ENCODE measurements at regions not wholly inside any gene's neighbourhood (a gene's known extent, or its start where the extent isn't known, plus 50 kb on each side); places are given as distances from the start of the nearest gene placed in this dataset.

DNA sequence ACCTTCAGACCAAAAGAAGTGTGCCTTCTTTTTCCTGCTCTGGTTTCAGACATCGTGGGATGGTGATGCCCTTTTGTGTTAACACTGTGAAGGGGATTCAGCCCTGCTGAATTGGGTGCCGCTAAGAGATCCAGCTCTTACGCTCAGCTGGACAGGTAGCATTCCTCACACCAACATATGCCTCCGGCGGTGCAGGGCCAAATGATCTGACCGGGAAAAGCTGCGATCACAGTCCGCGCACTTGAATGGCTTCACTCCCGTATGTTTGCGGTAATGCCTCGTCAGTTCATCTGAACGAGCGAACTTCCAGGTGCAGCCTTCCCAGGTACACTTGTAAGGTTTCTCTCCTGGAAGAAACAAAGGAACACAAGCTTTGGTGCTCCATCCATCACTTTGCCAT lies 438.9 kb downstream of the KLF12 start:
- DNase-seq: no peak

DNA sequence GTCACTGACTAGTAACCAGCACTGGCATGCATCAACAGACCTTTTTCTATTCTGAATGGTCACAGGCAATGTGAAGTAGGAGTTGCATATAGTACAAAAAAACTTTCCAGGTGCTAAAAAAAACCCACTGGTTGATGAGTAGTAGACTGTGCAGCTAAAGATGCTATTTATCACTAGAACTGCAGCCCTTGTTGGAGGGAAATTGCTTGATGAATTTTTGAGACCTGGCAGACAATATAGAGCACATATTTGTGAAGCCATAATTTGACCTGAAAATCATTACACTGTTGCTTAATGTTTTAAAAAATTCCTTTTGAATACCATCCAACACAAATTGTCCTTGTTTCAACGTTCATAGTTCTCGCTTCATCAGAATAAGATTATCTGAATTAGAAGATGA lies 441.0 kb downstream of the KLF12 start:
- DNase-seq: no peak

DNA sequence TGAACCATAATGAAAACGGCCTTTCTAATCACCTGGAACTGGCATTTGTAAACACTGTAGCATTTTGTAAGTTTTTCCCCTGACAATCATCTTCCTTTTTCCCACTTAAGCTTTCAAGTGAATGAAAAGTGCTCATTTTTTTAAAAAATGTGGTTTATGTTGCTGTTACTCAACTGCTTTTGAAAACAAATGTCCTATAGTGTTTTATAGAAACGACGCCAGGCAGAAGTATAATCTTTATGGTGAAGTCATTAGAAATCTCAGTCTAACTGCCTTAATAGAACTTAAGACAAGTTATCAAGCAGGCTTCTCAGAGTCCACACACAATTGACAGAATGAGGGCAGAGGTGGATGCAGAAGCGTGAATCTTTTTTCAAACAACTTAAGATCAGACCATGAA lies 442.3 kb downstream of the KLF12 start:
- no peak for DNase-seq

DNA sequence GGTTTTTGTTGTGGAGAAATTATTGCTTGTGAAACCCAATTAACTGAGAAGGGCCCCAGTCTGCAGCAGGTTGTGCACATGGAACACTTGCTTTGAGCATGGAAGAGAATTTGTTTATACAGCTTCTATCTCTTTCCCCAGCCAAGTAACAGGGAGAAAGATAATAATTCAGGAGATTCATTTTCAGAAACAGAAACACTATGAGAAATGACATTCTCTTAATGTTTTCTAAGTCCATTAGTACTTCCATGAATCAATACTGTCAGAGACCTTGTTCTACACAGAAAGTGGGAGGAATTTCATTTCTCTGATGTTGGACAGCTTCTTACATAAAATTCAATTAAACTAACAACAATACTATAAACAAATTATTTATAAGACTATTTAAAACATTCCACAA lies 446.3 kb downstream of the KLF12 start:
- no peak for DNase-seq

DNA sequence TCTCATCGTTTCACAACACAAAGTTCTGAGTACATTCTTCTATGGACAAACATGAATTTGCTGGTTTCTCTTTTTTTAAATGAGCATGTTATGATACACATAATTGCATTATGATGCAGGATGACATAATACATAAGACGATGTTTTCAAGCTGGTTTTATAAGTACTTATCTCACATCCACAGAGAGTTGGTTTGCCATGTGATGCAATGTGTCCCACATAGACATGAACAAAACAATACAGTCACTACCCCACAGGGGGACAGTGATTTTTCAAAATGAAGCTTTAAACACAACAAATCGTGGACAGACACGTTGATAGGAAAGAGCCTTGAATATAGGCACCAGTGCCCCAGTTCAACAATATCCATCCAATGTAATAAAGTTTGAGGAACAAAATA lies 447.1 kb downstream of the KLF12 start:
- no peak for DNase-seq

DNA sequence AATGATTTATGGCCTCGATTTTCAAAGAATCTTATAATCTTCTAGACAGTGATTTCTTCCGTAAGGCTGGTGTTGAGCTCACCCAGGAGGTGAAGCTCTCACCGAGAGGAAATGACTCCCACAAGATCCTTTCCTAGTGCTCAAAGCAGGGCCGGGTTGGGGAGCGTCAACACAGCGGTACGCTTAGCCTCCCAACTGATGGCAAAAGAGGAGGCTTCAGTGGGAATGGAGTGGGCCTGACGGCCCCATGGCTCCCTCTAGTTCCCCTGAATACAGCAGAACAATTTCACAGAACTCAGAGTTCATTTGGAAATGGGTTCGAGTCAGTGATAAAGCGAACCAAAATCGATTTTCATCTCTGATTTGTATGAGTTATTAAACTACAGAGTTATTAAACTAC lies 449.5 kb downstream of the KLF12 start:
- no peak for DNase-seq

DNA sequence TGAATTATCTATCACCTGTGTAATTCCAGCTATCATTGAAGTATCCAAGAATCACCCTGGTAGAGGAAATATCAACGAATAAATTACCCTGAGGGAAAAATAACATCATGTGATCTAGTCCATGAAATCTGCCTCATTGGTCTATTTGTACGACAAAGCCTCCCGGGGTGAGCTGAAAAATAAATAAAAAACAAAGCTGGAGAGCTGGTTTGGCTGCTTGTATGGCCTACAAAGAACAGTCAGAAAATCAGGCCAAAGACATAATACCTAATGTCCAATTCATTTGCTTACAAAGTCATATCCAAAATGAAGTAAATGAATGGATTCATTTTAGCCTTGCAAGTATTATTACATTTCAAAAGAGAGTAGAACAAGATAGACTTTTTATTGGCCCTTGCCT lies 449.9 kb downstream of the KLF12 start:
- no peak for DNase-seq

DNA sequence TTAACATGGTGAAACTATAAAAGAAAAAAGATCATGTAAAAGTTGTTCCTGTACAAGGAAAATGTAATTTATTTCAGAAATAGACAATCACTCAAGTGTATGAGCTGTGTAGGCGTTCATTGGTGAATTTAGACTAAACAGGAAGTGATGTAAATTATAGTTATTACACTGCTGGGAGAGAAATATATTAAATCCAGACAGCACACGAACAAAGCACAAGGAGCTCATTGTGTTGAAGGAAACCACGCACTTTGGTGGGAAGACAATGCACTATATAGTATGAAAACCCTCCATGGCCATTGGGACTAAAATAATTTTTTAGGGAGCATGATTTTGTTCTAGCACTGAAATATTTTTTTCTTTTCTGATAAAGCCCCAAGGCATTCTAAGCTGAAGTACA lies 450.5 kb downstream of the KLF12 start:
- DNase-seq: no peak

DNA sequence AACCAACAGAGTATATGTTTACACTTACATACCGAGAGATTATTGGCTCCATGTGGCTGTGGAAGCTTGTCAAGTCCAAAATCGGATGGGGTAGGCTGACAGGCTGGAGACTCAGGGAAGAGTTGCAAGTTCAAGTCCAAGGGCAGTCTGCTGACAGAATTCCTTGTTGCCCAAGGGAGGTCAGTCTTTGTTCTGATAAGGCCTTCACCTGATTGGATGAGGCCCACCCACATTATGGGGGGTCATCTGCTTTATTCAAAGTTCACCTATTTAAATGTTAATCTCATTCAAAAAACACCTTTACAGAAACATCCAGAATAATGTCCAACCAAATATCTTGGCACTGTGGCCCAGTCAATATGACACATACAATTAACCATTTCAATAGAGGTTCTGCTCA lies 452.4 kb downstream of the KLF12 start:
- DNase-seq: no peak

DNA sequence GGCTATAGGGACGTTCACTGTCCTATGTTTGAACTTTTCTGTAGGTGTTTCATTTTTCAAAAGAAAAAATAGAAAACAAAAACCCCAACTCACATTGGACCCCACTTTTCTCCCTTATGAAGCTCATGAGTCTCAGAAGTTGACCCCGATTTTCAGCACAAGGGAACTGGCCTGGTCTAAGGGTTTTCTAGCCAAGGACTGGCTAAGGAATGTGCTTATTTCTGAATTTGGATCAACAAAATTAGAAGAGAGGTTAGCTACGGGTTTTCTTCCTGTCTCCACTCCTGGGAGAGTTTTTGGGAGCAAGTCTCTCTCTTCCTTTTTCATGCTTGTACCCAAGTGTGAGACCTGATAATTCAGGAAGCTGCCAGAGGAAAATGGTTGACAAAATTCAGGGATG lies 453.2 kb downstream of the KLF12 start:
- no peak for DNase-seq

DNA sequence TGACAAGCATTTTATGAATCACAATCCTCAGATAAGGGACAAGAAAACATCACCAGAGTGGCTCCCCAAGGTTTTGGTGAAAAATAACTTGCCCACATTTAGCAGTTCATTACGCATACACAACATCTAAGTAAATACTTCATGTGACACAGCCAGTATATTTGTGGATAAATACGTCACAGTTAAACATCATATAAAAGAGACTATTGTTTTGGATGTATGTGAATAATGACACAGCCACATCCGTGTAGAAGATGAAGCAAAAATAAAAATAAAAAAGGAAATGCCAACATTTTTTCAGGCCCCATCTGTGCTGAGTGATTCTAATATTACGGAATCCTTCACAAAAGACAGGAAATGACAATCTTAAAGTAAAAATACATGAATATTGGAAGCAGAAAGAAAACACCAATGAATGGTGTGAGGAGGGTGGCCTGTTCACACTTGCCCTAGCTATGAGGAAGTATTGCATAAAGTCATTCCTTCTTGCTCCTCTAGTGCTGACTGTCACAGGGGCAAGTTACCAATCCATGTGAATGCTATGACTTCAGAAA lies 457.1 kb downstream of the KLF12 start:
- DNase-seq: no peak

DNA sequence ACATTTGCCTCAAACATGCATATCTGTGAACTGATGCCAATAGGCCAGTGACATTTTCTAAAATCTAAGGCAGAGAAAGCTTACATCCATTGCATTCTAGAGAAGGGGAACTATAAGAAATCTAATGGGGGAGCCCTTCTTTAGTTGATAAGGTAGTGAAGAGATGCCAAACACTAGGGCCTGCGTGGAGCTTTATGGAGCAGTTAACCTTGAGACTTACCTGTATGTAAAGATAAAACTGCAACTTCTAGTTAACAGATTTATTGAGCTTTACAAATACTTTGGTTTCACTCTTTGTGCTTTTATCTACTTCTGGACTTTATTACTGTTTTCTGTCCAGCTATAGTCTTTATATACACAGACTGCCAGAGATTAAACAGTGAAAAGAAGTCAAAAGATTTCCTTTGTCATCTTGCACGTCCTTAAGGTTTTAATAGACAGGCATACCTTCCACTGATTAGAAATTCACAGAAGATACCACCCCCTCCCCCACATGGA lies 457.6 kb downstream of the KLF12 start:
- no peak for DNase-seq

DNA sequence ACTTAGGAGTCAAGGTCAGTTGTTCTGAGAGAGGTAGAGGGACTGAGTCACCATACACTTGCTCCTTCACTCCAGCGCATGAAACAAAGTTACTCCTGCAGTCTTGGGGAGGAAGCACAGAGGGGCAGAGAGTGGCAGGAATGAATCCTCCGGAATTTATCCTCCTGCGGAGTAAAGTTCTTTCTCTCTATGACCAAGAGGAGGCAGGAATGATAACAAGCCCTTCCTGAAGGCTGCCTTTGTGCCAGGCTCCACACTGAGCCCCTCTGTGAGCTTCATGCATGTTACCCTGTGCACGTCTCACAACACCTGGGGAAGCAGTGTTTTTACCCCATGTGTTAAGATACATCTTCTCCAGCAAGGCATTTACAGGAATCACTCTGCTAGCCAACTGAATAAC lies 458.4 kb downstream of the KLF12 start:
- no peak for DNase-seq

DNA sequence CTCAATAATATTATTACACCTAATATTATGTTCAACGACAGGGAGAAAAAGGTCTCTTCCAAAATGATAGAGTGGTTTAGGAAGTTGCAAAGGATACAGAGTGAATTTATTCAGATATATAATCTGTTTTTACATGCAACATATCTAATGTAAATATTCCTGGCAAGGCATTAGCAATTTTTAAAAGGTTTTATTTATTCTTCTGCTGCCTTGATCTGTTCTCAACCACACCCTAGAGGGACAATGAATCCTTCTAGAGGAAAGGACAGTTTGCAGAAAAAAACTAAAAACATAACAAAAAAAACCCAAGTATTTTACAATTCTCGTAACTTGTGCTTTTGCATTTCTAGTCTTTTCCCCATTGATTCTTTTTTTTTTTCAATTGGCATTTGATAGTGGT lies 459.6 kb downstream of the KLF12 start:
- DNase-seq: no peak

DNA sequence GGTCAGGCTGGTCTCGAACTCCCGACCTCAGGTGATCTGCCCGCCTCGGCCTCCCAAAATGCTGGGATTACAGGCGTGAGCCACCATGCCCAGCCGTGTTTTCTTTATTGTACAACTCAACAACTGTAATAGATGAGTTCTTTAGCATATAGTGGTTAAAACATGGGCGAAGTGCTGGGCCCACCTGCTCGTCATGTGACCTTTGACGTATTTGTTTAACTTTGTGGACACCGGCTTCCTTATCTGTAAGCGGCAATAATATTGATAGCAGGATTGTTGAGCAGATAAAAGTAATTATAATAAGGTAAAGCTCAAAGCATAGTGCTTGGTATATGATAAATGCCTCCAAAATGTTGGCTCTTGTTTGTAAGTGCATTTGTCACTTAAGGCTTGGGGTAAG lies 460.3 kb downstream of the KLF12 start:
- DNase-seq: no peak

DNA sequence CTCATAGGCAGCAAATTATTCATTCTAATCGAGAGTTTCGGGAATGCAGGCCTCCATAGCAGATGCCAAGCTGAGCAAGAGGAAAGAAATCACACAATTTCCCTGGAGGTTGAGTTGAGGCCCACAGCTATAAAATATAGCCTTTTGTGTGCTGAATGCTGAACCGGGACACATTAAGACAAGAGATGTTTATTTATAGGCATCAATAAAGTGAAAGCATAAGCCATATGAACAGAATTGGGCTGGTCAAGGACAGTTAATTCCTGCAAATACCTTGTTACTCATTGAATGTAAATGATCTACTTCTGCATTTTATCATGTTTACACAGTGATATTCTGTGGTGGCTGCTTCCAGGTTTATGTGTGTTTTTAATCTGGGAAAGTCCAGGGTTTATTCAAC lies 461.7 kb downstream of the KLF12 start:
- no peak for DNase-seq

DNA sequence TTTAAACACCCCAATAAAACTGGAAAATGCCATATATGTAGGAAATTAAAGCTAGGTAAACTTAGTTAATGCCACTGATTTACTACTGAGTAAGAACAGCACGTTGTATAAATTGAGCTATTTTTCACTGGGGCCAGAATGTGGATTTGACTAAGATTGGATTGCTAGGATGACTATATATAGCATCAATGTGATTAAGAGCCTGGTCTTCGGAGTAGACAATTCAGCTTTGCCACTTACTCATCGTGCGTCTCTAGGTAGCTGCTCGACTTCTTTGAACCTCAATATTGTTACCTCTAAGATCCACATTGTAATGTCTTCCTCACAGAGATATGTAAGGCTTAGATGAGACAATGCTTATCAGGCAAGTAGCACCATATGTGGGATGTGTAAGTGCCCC lies 462.5 kb downstream of the KLF12 start:
- no peak for DNase-seq

DNA sequence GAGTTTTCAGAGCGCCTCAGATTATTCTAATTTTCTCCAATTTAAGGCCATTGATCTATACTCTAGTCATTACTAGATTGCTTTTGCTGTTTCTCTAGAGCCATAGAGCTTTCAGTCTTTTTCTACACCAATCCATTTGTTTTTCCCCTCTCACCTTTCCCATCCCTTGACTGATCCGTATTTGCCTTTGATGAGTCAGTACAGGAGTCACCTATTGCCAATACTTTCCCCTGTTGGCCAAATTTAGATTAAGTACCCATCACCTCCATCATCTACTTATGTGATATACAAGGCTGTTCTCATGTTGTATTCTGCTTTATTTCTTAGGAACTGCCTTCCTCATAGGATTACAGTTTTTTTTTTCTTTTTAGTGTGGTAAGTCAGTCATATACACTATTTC lies 463.2 kb downstream of the KLF12 start:
- no peak for DNase-seq

DNA sequence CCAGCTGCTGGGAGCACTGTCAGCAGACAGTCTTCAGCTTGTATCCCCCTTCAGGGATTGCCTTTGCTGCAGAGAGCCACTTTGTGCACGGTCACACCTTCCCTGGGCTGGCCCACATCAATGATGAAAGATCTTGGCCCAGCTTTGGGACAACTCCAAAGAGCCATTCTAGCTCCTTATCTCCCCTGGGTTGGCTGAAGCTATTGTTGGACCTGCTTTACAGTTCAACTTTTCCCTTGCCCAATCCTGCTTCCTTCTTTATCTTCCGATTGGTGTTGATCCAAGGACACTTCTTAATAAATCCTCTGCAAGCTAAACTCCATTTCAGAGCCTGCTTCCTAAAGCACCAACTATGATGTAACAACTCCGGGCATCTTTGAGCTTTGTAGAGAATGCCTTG lies 466.4 kb downstream of the KLF12 start:
- DNase-seq: no peak

DNA sequence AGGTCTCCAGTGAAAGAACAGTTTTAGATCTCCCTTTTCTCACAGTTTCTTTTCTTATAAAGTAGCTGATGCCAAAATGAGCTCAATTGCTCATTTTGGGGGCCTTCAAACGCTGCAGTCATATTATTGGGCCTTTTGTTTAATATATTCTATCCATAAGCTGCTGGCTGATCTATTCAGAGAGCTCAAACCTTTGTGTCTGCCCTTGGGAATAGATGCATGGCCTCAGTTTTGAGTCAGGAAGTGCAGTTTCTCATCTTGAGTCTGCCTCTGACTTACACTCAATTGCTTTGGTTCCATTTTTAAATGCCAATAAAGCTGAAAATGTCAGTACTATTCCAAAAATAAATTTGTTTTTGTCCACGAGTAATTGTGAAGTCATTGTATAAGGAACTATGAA lies 468.9 kb downstream of the KLF12 start:
- DNase-seq: no peak

DNA sequence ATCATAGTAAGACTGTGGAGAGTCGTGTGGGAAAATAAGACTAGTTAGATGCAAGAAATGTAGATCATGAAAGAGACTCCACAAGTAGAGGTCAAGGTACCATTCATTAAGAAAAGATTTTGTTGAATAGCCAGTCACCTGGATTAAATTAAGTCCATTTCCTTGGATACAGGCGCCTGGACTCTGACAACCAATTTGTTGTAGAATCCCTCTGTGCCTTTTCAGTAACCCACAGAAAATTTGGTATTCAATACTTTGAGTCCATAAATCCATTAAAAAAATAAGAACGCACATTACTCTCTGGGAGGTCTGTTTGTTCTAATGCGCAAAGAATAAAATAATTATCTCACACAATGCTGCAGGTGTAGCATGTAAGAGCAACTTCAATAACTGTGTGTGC lies 469.4 kb downstream of the KLF12 start:
- DNase-seq: peak; percentile 6

DNA sequence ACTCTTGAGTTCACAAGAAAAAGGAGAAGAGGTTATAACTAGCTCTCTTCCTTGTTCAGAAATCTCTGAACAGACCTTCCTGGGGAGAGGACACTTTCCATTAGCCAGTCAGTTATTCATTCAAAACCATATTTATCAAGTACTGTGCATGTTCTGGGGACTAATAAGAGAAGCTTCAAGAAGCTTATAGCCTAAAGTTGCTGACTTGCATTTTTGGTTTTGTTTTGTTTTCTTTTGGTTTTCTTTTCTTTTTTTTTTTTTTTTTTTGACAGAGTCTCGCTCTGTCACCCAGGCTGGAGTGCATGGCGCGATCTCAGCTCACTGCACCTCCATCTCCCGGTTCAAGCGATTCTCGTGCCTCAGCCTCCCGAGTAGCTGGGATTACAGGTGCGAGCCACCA lies 471.4 kb downstream of the KLF12 start:
- no peak for DNase-seq

DNA sequence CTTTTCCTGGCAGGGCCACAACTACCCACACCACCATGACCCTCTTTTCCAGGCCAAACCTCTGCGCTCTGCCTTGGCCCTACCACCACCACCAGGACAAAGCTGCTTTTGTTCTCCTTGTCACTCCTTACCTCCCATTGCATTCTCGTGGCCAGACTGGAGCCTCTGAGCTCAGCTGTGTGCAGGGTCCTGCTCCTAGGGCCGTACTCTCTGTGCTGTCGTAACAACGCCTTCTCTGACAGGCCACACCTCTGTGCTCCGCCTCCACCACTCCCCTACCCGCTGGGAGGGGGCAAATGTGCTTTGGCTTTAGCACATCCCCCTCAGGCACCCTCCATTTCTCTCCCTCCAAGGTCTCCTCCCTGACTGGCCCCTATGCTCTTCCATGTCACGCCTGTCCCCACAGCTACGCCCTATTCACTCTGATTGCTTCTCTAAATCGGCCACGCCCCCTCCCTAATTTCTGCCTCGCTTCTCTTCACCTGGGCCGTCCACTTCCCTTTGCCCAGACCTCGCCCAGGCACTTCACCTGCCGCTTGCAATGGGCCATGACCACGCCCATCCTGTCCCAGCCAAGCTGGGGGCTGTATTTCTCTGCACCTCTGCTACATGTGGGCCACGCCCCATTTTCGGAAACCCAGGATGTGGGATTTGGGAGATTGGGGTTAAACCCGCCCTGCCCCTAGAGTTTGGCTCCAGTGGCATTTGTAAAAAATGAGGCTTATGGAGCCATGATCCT lies 472.3 kb downstream of the KLF12 start:
- DNase-seq: no peak

DNA sequence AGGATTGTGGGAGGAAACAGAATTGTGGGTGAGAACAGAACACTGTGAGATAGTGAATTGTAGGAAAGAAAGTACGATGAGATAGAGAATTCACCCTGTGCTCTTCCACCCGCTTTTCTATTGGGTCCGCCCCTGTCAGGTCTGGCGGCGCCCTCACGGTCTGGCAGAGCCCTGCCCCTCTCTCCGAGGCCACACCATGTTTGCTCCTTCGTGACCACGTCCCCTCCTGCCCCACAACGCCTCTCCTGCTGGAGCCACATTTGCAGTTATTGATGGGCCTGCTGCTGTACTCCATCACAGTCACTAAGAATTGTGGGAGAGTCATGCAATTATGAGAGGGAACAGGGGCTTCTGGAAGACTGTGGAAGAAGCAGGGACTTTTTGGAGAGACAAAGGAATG lies 473.1 kb downstream of the KLF12 start:
- DNase-seq: no peak

DNA sequence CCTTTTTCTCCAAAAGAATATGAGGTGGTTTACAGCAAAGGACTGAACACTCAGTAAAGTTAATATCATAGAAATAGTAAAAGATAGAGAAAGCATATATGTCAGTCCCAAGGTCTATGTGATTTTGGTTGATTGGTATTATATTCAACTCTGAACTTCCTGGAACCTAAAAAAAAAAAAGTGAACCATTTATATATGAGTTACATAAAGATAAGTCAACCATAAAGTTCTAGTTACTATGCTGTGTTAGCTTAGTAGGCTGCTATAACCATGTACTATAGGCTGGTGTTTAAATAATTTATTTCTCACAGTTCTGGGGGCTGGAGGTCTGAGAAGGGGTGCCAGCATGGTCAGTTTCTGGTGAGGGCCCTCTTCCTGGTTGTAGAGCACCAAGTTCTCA lies 475.6 kb downstream of the KLF12 start:
- DNase-seq: no peak

Data from NCI-H1105 treated with DMSO at 0.1 percent for 48 hours (cell line).